RWPE2 (cell line): ENCODE measurements at regions not wholly inside any gene's neighbourhood (a gene's known extent, or its start where the extent isn't known, plus 50 kb on each side); places are given as distances from the start of the nearest gene placed in this dataset.

Experiments used
- ATAC-seq: fragments of 200-7000 bp; cut with Tn5 transposase; 3 replicates; pipeline ENCODE4 v1.9.1; 2021; ENCODE audit warnings: low read depth
- DNase-seq: peaks from one replicate; pipeline ENCODE4 v3.0.0-alpha.2; 2020; ENCODE audit warnings: low spot score
- H3K27ac ChIP-seq: fragments of 450-650 bp; 2 replicates; pipeline ENCODE4 v1.5.1; 2017; ENCODE audit warnings: mild to moderate bottlenecking; ENCODE audit not compliant: poor library complexity, severe bottlenecking
- H3K27me3 ChIP-seq: fragments of 250-450 bp; sonication (Bioruptor Pico); 2 replicates; pipeline ENCODE4 v1.5.1; 2021; ENCODE audit warnings: mild to moderate bottlenecking, moderate library complexity; ENCODE audit not compliant: insufficient read depth, poor library complexity, severe bottlenecking
- H3K36me3 ChIP-seq: fragments of 250-450 bp; sonication (Bioruptor Pico); 2 replicates; pipeline ENCODE4 v1.5.1; 2020; ENCODE audit warnings: low read depth, mild to moderate bottlenecking, moderate library complexity
- H3K4me1 ChIP-seq: fragments of 250-450 bp; sonication (Bioruptor Pico); 2 replicates; pipeline ENCODE4 v1.5.1; 2021; ENCODE audit warnings: mild to moderate bottlenecking, moderate library complexity; ENCODE audit not compliant: insufficient read depth, poor library complexity, severe bottlenecking
- H3K4me3 ChIP-seq: fragments of 250-450 bp; sonication (Bioruptor Pico); 2 replicates; pipeline ENCODE4 v1.5.1; 2021; ENCODE audit warnings: mild to moderate bottlenecking, moderate library complexity; ENCODE audit not compliant: severe bottlenecking
- H3K9me3 ChIP-seq: fragments of 250-450 bp; sonication (Bioruptor Pico); 2 replicates; pipeline ENCODE4 v1.5.1; 2021; ENCODE audit warnings: mild to moderate bottlenecking, moderate library complexity; ENCODE audit not compliant: severe bottlenecking
- CTCF ChIP-seq: fragments of 450-650 bp; IDR thresholded peaks from one replicate; pipeline ENCODE4 v1.5.1; 2017; ENCODE audit warnings: mild to moderate bottlenecking, moderate library complexity; ENCODE audit not compliant: poor library complexity, severe bottlenecking

- H3K27me3 ChIP-seq, result no peaks in the 10 kb centered on the region
- H3K27ac ChIP-seq, result no peak overlapping the region
- no peak overlapping the region for H3K4me3 ChIP-seq
- no peaks in the 10 kb centered on the region for H3K36me3 ChIP-seq
- ATAC-seq (no peak), DNase-seq (no peak)
- no peak for TF ChIP-seq CTCF
- H3K9me3 ChIP-seq, result no peaks in the 10 kb centered on the region
- H3K4me1 ChIP-seq, result no peaks in the 10 kb centered on the region
Observed at GRCh38 chr6:23330632-23331031, 761.3 kb downstream of the HDGFL1 start.

- Histone ChIP-seq H3K27me3 (no peaks in the 10 kb centered on the region), H3K4me1 (no peaks in the 10 kb centered on the region), H3K9me3 (no peaks in the 10 kb centered on the region), H3K36me3 (no peaks in the 10 kb centered on the region), H3K27ac (no peak overlapping the region), H3K4me3 (no peak overlapping the region)
- TF ChIP-seq CTCF, result no peak
- DNase-seq (no peak), ATAC-seq (no peak)
Observed at GRCh38 chr6:23334360-23334759, 765.0 kb downstream of the HDGFL1 start.

GRCh38 chr6:23335894-23336293 is 766.5 kb downstream of the HDGFL1 start:
- H3K27me3 ChIP-seq, result no peaks in the 10 kb centered on the region
- no peak for TF ChIP-seq CTCF
- no peak for ATAC-seq
- DNase-seq, result no peak
- H3K4me3 ChIP-seq, result no peak overlapping the region
- no peaks in the 10 kb centered on the region for H3K9me3 ChIP-seq
- H3K27ac ChIP-seq, result no peak overlapping the region
- no peaks in the 10 kb centered on the region for H3K36me3 ChIP-seq
- no peaks in the 10 kb centered on the region for H3K4me1 ChIP-seq

- H3K4me3 ChIP-seq, result no peak overlapping the region
- no peak overlapping the region for H3K27ac ChIP-seq
- H3K36me3 ChIP-seq, result no peaks in the 10 kb centered on the region
- ATAC-seq, result no peak
- H3K9me3 ChIP-seq, result no peaks in the 10 kb centered on the region
- H3K4me1 ChIP-seq, result no peaks in the 10 kb centered on the region
- DNase-seq, result no peak
- H3K27me3 ChIP-seq, result no peaks in the 10 kb centered on the region
- TF ChIP-seq CTCF, result no peak
Observed at GRCh38 chr6:23339268-23339667, 769.9 kb downstream of the HDGFL1 start.

- no peak for ATAC-seq
- Histone ChIP-seq H3K36me3 (no peaks in the 10 kb centered on the region), H3K9me3 (no peaks in the 10 kb centered on the region), H3K4me3 (no peak overlapping the region), H3K4me1 (no peaks in the 10 kb centered on the region), H3K27ac (no peak overlapping the region), H3K27me3 (no peaks in the 10 kb centered on the region)
- no peak for DNase-seq
- TF ChIP-seq CTCF, result no peak
Observed at GRCh38 chr6:23340271-23340670, 770.9 kb downstream of the HDGFL1 start.
